Uterus (tissue), 3 donors: ENCODE measurements at regions not wholly inside any gene's neighbourhood (a gene's known extent, or its start where the extent isn't known, plus 50 kb on each side); places are given as distances from the start of the nearest gene placed in this dataset.
"Not testable (repeated sequence)": the region's sequence is repeated elsewhere in the genome, so short reads cannot be mapped to it uniquely, and the experiment has no call there.

Experiments
- DNase-seq, 2 donors: peaks; one replicate each; pipeline ENCODE4 v3.0.0-alpha.2; 2019 to 2020
- H3K27ac ChIP-seq, 2 donors: fragments of 200-600 bp; sonication (generic); 1 replicate in 1 of 2; 2 replicates in 1 of 2; pipeline ENCODE4 v1.5.1; 2016 to 2018
- H3K27me3 ChIP-seq, 2 donors: fragments of 200-600 bp; sonication (generic); one replicate each; pipeline ENCODE4 v1.5.1; 2018 to 2019; ENCODE audit warnings: control low read depth in 1 of 2
- H3K36me3 ChIP-seq, 2 donors: fragments of 200-600 bp; sonication (generic); one replicate each; pipeline ENCODE4 v1.5.1; 2019; ENCODE audit warnings: control low read depth in 1 of 2
- H3K4me1 ChIP-seq, 2 donors: fragments of 200-600 bp; sonication (generic); one replicate each; pipeline ENCODE4 v1.5.1; 2018 to 2019; ENCODE audit warnings: control low read depth in 1 of 2
- H3K4me3 ChIP-seq, 2 donors: fragments of 200-600 bp; sonication (generic); 1 replicate in 1 of 2; 2 replicates in 1 of 2; pipeline ENCODE4 v1.5.1; 2018 to 2019; ENCODE audit warnings: mild to moderate bottlenecking in 1 of 2
- H3K9me3 ChIP-seq, 2 donors: fragments of 200-600 bp; sonication (generic); one replicate each; pipeline ENCODE4 v1.5.1; 2019; ENCODE audit warnings: control low read depth in 1 of 2
- POLR2A ChIP-seq, 2 donors: fragments of 450-650 bp; IDR thresholded peaks; one replicate each; pipeline ENCODE4 v1.6.1; 2016; ENCODE audit warnings: antibody characterized with exemption in 2 of 2, mild to moderate bottlenecking in 1 of 2, moderate library complexity in 1 of 2
- intact Hi-C: fragments of 100-400 bp; cut with DNase I; formaldehyde crosslinking; loops from one replicate; pipeline ENCODE4 v1.15.1; 2023; ENCODE audit warnings: low total_unique reads
- TF ChIP-seq, protein P1 (sequence below), 4 experiments: fragments of 200-600 bp in 2 of 4; fragments of 450-650 bp in 2 of 4; sonication (generic) in 2 of 4; IDR thresholded peaks; one replicate each; pipeline ENCODE4 v1.5.1; 2016 to 2019; ENCODE audit warnings: antibody characterized with exemption in 4 of 4, mild to moderate bottlenecking in 2 of 4, moderate library complexity in 1 of 4
- donor health status: DM: yes; HTN: yes; CAD: no.

DNA sequence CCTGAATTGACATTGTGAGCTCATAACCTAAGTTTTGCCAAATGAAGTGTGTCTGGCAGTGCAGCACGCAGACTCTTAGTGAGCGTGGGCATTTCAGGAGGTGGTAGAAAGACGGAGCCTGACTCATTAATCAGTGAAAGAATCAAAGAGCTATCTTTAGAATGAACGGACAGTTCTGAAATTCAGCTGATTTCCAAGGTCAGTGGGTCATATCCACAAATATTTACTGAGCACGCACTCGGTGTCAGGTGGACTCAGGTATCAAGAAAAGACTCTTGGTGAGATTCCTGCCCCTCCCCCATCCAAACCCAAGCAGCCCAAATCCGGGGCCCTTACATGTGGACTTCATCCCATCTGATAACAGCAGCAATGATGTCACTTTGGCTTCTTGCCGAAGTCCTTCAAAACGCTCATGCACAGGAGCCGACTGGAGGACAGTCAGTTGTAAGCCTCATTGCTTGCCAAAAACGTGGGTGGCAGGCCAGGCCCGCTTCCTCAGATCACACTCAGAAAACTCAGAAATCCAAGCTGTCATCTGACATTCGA lies 185.8 kb downstream of the HS3ST3A1 start:
- Histone ChIP-seq H3K9me3 (no peaks in the 10 kb centered on the region), H3K27ac (no peak overlapping the region), H3K4me3 (no peak overlapping the region), H3K27me3 (no peaks in the 10 kb centered on the region), H3K4me1 (no peaks in the 10 kb centered on the region), H3K36me3 (no peaks in the 10 kb centered on the region)
- no peak for TF ChIP-seq POLR2A (IDR thresholded peaks at IDR 0.05)
- TF ChIP-seq, protein P1, sequence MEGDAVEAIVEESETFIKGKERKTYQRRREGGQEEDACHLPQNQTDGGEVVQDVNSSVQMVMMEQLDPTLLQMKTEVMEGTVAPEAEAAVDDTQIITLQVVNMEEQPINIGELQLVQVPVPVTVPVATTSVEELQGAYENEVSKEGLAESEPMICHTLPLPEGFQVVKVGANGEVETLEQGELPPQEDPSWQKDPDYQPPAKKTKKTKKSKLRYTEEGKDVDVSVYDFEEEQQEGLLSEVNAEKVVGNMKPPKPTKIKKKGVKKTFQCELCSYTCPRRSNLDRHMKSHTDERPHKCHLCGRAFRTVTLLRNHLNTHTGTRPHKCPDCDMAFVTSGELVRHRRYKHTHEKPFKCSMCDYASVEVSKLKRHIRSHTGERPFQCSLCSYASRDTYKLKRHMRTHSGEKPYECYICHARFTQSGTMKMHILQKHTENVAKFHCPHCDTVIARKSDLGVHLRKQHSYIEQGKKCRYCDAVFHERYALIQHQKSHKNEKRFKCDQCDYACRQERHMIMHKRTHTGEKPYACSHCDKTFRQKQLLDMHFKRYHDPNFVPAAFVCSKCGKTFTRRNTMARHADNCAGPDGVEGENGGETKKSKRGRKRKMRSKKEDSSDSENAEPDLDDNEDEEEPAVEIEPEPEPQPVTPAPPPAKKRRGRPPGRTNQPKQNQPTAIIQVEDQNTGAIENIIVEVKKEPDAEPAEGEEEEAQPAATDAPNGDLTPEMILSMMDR (IDR thresholded peaks at IDR 0.05): no peak
- DNase-seq: no peak
- intact Hi-C loops: no loop called here

DNA sequence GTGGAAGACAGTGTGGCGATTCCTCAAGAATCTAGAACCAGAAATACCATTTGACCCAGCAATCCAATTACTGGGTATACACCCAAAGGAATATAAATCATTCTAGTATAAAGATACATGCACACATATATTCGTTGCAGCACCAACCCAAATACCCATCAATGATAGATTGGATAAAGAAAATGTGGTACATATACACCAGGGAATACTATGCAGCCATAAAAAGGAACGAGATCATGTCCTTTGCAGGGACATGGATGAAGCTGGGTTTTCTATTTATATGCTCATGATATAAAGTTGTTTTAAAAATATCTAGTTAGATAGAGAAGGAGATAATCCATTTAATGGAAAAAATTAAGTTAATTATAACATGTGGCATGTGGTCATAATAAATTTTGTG lies 186.5 kb downstream of the HS3ST3A1 start:
- intact Hi-C loops, H3K27me3 ChIP-seq, H3K9me3 ChIP-seq, DNase-seq, H3K4me3 ChIP-seq, H3K36me3 ChIP-seq, H3K27ac ChIP-seq, H3K4me1 ChIP-seq: not testable (repeated sequence)

- Histone ChIP-seq H3K4me1 (no peaks in the 10 kb centered on the region), H3K36me3 (no peaks in the 10 kb centered on the region), H3K27ac (no peak overlapping the region), H3K27me3 (no peaks in the 10 kb centered on the region), H3K9me3 (no peaks in the 10 kb centered on the region), H3K4me3 (no peak overlapping the region)
- no peak for DNase-seq
- intact Hi-C loops: no loop called here
- TF ChIP-seq, protein P1 (IDR thresholded peaks at IDR 0.05): no peak
- TF ChIP-seq POLR2A (IDR thresholded peaks at IDR 0.05): no peak
Observed at GRCh38 chr17:13413001-13413400, 188.7 kb downstream of the HS3ST3A1 start.

DNA sequence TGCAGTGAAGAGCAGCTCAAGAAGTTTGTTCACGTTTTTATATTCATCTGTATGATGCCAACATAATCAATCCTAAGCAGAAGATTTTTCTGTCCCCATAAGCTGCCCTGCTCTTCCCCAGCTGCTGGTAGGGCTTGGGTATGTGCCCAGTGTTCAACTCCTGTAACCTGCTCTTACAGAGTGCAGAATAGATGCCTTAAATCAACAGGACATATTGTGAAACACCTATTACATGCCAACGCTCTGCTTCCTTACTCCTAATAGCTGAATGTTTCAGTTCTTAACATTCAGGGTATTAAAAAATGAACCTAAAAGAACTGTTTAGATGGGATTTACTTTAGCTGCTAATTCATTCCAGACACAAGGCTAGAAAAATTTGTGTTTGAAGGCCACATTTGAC lies 190.9 kb downstream of the HS3ST3A1 start:
- Histone ChIP-seq H3K9me3 (no peaks in the 10 kb centered on the region), H3K27me3 (no peaks in the 10 kb centered on the region), H3K36me3 (no peaks in the 10 kb centered on the region), H3K4me3 (no peak overlapping the region), H3K27ac (no peak overlapping the region), H3K4me1 (no peaks in the 10 kb centered on the region)
- no peak for TF ChIP-seq POLR2A (IDR thresholded peaks at IDR 0.05)
- TF ChIP-seq, protein P1 (IDR thresholded peaks at IDR 0.05): no peak
- DNase-seq: peak in 1 of 2 donors; percentile 17
- intact Hi-C loops: no loop called here

- DNase-seq: no peak
- H3K4me1 ChIP-seq: no peaks in the 10 kb centered on the region
- H3K4me3 ChIP-seq: no peak overlapping the region
- no peaks in the 10 kb centered on the region for H3K27me3 ChIP-seq
- H3K27ac ChIP-seq: no peak overlapping the region
- H3K36me3 ChIP-seq: no peaks in the 10 kb centered on the region
- intact Hi-C loops: no loop called here
- no peak for TF ChIP-seq POLR2A (IDR thresholded peaks at IDR 0.05)
- TF ChIP-seq, protein P1 (IDR thresholded peaks at IDR 0.05): no peak
- H3K9me3 ChIP-seq: no peaks in the 10 kb centered on the region
Observed at GRCh38 chr17:13410214-13410613, 191.5 kb downstream of the HS3ST3A1 start.

DNA sequence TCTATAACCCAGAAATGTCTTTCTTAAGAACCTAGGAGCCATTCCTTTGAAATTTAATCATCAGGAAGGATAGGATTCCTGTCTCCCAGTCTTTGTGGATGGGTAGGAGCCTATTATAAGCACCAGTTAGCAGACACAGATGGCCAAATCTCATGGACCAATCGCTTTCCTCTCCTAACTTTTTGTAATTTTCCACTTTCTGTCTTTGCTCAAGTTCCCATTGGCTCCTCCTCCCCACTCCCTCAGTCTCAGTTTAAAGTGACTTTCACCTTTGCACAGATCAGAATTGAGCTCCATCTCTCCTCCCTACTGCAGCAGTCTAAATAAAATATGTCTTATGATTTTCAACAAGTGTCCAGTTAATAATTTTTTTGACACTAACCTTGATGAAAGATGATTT lies 192.3 kb downstream of the HS3ST3A1 start:
- DNase-seq: no peak
- Histone ChIP-seq H3K4me3 (no peak overlapping the region), H3K27me3 (no peaks in the 10 kb centered on the region), H3K27ac (no peak overlapping the region), H3K36me3 (no peaks in the 10 kb centered on the region), H3K4me1 (no peaks in the 10 kb centered on the region), H3K9me3 (no peaks in the 10 kb centered on the region)
- TF ChIP-seq, protein P1 (IDR thresholded peaks at IDR 0.05): no peak
- no peak for TF ChIP-seq POLR2A (IDR thresholded peaks at IDR 0.05)
- intact Hi-C loops: no loop called here
